Loucy (cell line): ENCODE measurements at regions not wholly inside any gene's neighbourhood (a gene's known extent, or its start where the extent isn't known, plus 50 kb on each side); places are given as distances from the start of the nearest gene placed in this dataset.

Source experiments
- EZH2phosphoT487 ChIP-seq: fragments of 200-600 bp; IDR thresholded peaks from 2 replicates; pipeline ENCODE4 v1.6.1; 2018; ENCODE audit warnings: antibody characterized with exemption, mild to moderate bottlenecking, moderate library complexity, borderline replicate concordance
- TF ChIP-seq, protein P1 (sequence below): fragments of 200-600 bp; sonication (generic); conservative IDR thresholded peaks from 2 replicates; pipeline ENCODE4 v1.5.1; 2014; ENCODE audit warnings: mild to moderate bottlenecking, antibody characterized with exemption, low read length

DNA sequence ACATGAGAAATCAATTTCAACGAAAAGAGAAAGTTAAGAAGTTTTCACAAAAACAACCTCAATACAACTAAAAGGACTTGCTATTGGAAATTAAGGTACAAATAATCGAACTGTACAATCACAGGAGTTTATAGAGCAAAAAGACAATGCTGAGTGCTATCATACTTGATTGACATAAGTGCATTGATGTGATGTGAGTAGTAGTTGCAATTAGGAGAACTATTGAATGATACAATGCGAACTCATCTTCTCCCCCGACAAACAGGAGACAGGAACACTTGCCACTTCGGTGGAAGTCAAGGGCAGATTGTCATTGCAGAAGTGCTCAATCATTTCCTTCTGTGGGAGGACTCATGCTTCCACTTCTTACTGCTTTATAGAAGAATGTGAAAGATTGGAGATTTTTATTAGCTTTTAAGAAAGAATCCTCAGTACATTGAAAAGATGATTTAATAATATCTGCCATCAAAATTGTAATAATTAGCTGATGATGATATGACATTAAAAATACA is 276.6 kb upstream of the MPDZ start:
- TF ChIP-seq, protein P1, sequence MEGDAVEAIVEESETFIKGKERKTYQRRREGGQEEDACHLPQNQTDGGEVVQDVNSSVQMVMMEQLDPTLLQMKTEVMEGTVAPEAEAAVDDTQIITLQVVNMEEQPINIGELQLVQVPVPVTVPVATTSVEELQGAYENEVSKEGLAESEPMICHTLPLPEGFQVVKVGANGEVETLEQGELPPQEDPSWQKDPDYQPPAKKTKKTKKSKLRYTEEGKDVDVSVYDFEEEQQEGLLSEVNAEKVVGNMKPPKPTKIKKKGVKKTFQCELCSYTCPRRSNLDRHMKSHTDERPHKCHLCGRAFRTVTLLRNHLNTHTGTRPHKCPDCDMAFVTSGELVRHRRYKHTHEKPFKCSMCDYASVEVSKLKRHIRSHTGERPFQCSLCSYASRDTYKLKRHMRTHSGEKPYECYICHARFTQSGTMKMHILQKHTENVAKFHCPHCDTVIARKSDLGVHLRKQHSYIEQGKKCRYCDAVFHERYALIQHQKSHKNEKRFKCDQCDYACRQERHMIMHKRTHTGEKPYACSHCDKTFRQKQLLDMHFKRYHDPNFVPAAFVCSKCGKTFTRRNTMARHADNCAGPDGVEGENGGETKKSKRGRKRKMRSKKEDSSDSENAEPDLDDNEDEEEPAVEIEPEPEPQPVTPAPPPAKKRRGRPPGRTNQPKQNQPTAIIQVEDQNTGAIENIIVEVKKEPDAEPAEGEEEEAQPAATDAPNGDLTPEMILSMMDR: no peak
- no peak for TF ChIP-seq EZH2phosphoT487
